Left kidney (tissue), 1 donor: ENCODE measurements at regions not wholly inside any gene's neighbourhood (a gene's known extent, or its start where the extent isn't known, plus 50 kb on each side); places are given as distances from the start of the nearest gene placed in this dataset.

Experiments
- DNase-seq: peaks from one replicate; pipeline ENCODE4 v3.0.0-alpha.2; 2013

GRCh38 chr15:47244361-47244760 lies 472.9 kb upstream of the SEMA6D start:
- DNase-seq = no peak

GRCh38 chr15:47246317-47246716 lies 471.0 kb upstream of the SEMA6D start:
- no peak for DNase-seq

GRCh38 chr15:47258521-47258920 lies 458.8 kb upstream of the SEMA6D start:
- no peak for DNase-seq

- DNase-seq = no peak
These were observed 451.6 kb upstream of the SEMA6D start for GRCh38 chr15:47265686-47266085.

- no peak for DNase-seq
These were observed 450.7 kb upstream of the SEMA6D start for GRCh38 chr15:47266566-47266965.

DNA sequence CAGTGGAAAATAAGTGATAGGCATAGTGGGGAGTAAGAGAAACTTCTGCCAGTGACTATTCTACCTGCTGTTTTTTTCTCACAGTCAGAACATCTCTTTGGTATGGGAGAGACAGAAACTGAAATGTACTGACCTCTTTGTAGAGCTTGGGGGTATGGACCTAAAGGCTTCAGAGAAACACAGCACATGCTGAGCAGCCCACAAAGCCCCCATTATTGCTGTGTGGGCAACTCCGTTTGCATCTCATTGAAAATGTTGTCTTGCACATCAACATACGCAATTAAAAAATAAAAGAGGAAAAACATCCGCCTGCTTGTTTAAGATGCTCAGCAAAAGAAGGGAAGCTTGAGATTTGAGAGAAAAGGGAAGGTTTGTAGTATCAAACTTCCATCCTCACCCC lies 443.4 kb upstream of the SEMA6D start:
- DNase-seq = no peak

GRCh38 chr15:47283246-47283645 lies 434.1 kb upstream of the SEMA6D start:
- DNase-seq = no peak

- no peak for DNase-seq
These were observed 428.5 kb upstream of the SEMA6D start for GRCh38 chr15:47288794-47289193.

DNA sequence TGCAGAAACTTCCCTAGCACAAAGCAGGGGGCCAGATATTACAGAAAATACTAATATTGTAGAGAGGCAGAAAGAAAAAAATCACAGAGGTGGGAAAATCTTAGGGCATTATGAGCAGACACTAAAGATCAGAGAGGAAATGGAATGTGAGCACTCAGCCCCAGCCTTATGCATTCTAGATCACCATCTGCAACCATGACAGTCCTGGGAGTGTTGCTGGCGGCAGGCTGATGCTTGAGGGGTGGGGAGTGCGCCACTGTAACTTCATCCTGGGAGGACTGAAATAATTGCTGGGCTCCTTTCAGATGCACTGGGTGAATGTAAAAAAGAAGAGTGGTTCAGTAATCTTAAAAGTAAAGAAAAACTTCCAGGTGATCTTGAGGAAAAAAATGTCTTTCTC lies 427.6 kb upstream of the SEMA6D start:
- no peak for DNase-seq

GRCh38 chr15:47291767-47292166 lies 425.5 kb upstream of the SEMA6D start:
- DNase-seq = no peak

DNA sequence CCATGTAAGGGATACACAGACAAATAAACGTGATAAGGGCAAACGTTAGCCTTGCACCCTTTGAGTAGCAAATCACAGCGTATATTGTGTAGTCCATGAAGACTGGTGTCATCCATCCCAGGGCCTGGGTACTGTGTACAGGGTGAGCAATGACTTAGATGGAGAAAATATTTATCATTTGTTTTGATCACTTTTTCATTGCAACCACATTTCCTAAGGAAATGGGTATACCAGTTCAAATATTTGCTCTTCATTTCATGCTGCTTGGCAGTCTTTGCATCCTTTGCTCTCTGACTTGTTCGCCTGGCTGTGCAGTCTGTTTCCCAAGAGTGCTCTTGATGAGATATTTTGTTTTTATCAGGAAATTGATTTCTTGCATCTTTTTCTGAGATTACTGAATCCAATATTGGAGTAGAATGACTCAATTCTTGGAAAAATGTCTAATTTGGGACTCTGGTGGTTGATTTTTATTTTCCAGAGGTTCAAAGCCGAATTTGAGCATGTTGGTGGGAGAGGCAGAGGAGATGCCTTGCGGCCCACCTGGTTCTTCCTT lies 424.6 kb upstream of the SEMA6D start:
- no peak for DNase-seq

GRCh38 chr15:47293466-47294162 lies 423.7 kb upstream of the SEMA6D start:
- peak; percentile 21 for DNase-seq

- no peak for DNase-seq
These were observed 422.5 kb upstream of the SEMA6D start for GRCh38 chr15:47294765-47295259.

- no peak for DNase-seq
These were observed 420.4 kb upstream of the SEMA6D start for GRCh38 chr15:47296881-47297280.

DNA sequence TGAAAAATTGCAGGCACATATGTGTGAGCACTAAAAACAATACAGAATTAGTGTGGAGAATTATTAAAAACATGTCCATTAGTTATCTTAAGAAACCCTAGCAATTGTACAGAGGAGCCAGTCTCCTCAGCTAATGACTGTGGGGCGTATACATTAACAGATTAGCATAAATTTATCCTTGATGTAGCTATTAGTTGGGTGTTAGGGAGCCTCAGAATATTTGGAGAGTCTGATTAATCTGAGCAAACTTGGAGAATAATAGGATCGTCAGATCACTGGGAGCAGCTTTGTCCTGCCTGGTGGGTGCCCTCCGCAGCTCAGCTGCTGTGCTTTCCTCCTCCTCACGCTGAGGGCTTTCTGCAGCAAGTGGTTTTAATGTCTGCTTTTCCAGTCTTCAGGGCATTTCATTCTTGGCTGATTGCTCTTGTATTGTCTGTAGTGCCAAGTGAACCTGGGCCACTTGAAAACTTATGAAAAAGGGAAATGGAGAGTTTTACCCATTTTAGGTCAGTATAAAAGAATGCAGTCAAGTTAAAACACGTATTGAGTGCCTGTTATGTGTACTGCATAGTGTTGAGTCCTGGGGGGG lies 417.4 kb upstream of the SEMA6D start:
- no peak for DNase-seq

DNA sequence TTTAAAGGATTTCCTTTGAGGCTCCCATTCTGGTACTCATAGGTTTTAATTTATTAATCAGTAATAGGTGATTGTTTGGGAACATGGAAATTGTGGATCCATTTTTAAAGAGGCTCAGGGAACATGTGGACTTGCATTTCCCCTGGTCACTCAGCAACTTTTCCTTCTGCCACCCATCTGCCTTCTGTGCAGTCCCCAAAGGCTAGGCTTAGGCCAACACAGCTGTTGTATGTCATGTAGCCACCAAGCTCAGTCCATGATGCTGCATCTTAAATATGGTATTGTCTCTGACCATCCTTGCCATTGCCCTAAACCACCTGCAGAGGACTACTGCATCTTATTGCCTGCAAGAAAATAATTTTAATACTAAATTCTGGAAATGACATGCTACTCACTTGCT lies 416.7 kb upstream of the SEMA6D start:
- no peak for DNase-seq

DNA sequence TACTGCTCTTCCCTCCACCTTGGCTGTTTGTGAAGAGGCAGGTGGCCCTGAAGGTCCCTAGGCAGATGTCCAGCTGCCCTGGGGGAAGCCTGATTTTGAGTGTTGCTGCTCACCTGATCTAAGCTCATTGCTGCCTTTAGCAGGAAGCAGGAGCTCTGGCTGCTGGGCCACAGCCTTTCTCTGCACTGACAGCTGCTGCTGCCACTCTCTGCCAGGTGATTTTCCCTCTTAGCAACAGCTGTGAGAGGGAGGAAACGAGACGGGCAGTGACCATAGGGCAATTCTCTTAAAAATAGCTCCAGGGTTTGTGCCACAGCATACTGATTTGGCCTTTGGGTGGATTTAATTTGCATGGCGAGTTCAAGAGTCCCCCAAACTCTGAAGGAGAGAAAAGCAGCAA lies 415.8 kb upstream of the SEMA6D start:
- no peak for DNase-seq

DNA sequence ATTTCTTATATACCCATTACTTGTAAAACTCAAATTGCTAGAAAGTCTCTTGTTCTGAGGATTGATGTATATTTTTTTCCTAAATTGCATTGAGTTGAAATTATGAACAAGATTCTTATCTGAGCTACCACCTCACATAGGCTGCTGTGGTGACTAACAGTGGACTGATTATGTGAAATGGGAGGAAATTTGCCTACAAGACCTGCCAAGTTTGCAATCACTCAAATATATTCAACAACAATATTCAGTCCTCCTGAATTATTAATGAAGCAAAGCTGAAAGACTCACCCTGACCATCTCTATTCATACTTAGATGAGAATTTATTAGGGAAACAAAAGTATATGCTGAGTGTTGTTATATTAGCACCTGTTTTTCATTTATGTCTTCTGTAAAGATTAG lies 412.6 kb upstream of the SEMA6D start:
- no peak for DNase-seq

DNA sequence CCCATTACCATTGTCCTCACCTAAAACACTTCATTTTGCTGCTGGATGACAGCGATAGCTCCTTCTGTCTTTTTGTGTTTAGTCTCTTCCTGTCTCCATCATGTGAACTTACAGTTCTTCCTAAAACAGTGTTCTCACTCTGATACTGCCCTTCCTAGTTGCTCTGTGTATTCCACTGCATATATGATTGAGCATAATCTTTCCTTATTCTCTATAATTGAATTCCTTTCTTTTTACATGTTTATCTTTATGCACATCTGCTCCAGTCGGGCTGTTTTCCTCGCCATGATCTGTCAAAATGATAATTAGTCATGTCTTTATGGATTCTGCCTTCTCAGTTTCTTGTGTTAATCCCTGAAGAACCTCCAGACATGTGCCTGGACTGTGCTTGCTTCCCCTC lies 405.1 kb upstream of the SEMA6D start:
- DNase-seq = no peak

DNA sequence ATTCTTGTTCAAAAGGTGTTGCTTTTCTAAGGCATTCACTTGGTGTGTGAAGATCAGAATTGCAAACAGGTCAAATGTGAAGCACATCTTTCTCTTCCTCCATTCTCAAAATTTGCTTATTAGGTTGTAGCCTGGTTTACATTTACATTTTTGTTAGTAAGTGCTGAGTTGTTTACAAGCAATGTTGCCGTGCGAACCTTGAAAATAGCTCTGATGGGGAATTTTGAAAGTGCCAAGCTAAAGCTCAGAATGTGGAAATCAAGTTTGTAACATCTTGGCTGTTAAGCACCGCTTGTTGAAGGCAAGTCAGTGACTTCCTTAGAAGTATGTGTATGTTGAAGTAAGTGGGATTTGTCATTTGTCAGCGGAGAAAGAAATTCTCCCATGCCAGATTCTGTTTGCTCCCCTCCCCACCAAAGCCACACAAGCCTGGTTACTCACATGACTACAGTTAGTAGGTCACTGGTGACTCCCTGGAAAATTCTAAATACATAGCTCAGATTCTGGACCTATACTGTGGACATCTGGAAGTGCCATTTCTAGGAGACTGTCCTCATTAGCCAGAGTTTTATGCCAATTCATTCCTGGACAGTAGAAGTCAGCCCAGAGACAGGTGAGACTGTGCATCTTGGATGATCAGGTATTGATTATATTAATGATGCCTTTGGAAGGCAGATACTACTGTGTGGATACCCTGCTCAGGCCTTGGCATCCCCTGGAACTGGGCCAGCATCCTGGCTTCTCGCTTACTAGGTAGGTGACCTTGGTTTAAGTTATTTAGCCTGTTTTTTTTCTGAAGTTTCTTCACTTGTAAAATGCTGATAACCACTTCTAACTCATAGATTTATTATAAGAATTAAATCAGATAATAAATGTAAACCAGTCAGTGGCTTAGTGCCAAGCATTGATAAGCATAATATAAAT lies 390.6 kb upstream of the SEMA6D start:
- no peak for DNase-seq

DNA sequence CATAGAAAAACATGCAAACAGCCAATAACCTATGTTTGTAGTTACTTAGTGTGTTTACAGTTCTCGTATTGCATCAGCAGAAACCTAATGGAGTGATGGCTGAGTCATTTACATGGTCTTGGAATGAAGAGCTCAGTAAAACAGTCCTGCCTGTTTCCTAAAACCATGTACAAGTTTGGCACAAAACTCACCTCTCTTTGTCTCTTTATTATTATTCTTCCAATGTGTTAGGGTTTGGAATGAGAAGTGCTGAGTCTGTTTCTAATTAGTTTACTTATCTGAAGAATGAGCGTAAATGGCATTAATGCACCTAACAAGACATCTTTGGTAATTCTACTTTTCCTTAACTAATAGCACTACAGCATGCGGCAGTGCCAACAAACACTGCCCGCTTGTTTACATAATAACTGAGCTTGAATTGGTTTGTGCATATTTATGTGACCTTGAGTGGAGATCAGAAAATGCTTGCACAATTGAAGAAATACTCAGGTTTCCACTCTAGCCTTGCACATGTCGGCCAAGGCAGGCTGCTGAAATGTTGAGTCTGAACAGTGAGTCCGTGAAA lies 385.4 kb upstream of the SEMA6D start:
- no peak for DNase-seq

DNA sequence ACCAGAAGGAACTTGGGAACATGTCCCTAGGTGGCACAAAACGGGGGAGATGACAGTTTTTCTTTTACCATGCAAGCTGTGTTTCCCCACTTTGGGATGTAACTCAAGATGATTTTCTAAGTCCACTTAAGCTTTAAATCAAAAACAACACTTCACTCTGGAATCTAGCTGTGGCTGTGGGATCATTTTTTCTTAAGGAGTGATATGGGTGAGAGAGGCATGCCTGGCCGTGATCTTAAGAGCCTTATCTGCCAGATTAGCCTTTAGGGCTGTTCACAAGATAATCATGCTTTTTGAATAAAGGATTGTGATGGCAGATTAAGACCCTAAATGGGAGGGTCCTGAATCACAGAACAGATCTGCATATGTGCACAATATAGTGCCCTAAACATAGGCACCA lies 384.8 kb upstream of the SEMA6D start:
- DNase-seq = no peak
